ENCODE measurements at regions not wholly inside any gene's neighbourhood (a gene's known extent, or its start where the extent isn't known, plus 50 kb on each side); places are given as distances from the start of the nearest gene placed in this dataset.

- Histone ChIP-seq H3K9me3 (no peaks in the 10 kb centered on the region), H3K4me1 (no peaks in the 10 kb centered on the region), H3K36me3 (no peaks in the 10 kb centered on the region), H3K27ac (no peak overlapping the region), H3K27me3 (no peaks in the 10 kb centered on the region), H3K4me3 (no peak overlapping the region)
- no peak for DNase-seq
- TF ChIP-seq, protein P1, sequence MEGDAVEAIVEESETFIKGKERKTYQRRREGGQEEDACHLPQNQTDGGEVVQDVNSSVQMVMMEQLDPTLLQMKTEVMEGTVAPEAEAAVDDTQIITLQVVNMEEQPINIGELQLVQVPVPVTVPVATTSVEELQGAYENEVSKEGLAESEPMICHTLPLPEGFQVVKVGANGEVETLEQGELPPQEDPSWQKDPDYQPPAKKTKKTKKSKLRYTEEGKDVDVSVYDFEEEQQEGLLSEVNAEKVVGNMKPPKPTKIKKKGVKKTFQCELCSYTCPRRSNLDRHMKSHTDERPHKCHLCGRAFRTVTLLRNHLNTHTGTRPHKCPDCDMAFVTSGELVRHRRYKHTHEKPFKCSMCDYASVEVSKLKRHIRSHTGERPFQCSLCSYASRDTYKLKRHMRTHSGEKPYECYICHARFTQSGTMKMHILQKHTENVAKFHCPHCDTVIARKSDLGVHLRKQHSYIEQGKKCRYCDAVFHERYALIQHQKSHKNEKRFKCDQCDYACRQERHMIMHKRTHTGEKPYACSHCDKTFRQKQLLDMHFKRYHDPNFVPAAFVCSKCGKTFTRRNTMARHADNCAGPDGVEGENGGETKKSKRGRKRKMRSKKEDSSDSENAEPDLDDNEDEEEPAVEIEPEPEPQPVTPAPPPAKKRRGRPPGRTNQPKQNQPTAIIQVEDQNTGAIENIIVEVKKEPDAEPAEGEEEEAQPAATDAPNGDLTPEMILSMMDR (IDR thresholded peaks at IDR 0.05), result no peak
- no peak for TF ChIP-seq POLR2A (IDR thresholded peaks at IDR 0.05)
Measured at GRCh38 chr18:43380104-43380672, 102.9 kb upstream of the SYT4 start.

DNA sequence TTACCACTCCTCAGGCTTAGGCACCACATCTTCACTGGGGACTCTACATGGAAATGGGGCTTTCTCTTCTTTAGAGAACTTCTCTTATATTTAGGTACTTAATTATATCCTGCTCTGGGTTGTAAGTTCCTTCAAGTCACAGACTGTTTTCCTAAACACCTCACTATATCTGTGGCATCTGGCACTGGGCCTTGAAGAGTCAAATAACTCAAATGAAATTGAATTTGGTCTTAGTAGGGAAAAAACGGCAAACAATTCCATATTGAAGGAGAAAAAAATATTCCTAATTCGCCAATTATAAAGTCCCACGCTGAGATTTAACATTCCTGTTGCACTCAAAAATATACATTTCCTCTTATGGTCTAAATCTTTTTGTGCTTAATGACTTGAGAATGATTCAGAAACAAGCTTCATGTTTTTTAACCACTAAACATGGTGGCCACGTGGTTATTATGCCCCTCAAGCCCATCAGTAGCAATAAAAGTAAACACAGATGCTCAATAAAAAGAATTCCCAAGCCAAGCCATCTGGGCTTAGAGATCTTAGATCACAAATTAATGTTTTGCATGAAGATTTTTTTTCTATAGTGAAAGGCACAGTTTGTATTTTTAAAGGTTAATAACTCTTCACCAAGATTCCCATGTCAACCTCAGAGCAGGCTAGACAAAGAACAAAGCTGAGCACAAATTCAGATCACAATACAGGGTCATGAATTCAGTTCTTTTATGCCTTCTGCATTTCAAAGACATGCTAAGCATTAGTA is 105.5 kb upstream of the SYT4 start:
- Histone ChIP-seq H3K4me1 (no peaks in the 10 kb centered on the region), H3K27ac (no peak overlapping the region), H3K4me3 (no peak overlapping the region), H3K27me3 (no peaks in the 10 kb centered on the region), H3K9me3 (no peaks in the 10 kb centered on the region), H3K36me3 (no peaks in the 10 kb centered on the region)
- DNase-seq, result no peak
- TF ChIP-seq, protein P1 (IDR thresholded peaks at IDR 0.05), result no peak
- TF ChIP-seq POLR2A (IDR thresholded peaks at IDR 0.05), result no peak

DNA sequence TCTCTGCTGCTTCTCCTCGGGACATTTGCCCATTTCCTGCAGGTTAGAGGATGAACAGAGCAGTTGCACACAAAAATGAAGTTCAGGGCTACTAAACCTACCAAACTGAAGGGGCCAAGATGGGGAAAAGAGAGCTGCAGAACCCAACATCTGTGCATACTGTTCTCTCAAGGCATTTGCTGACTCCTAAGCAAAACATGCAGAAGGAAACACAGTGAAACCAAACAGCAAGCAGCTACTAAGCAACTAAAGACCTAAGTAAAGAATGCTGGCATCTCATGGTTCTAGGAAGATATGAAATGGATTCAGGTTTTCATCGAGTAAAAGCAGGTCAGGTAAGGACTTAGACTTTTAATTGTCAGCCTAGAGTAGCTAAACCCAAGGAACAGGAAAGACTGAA is 111.9 kb upstream of the SYT4 start:
- no peak for DNase-seq
- no peaks in the 10 kb centered on the region for H3K9me3 ChIP-seq
- no peaks in the 10 kb centered on the region for H3K27me3 ChIP-seq
- TF ChIP-seq, protein P1 (IDR thresholded peaks at IDR 0.05), result no peak
- no peak for TF ChIP-seq POLR2A (IDR thresholded peaks at IDR 0.05)
- H3K4me1 ChIP-seq, result no peaks in the 10 kb centered on the region
- H3K36me3 ChIP-seq, result no peaks in the 10 kb centered on the region
- no peak overlapping the region for H3K27ac ChIP-seq
- H3K4me3 ChIP-seq, result no peak overlapping the region

GRCh38 chr18:43392168-43392567 is 114.9 kb upstream of the SYT4 start:
- H3K4me3 ChIP-seq, result no peak overlapping the region
- DNase-seq, result no peak
- TF ChIP-seq POLR2A (IDR thresholded peaks at IDR 0.05), result no peak
- TF ChIP-seq, protein P1 (IDR thresholded peaks at IDR 0.05), result no peak
- no peak overlapping the region for H3K27ac ChIP-seq
- no peaks in the 10 kb centered on the region for H3K36me3 ChIP-seq
- no peaks in the 10 kb centered on the region for H3K4me1 ChIP-seq
- H3K9me3 ChIP-seq, result no peaks in the 10 kb centered on the region
- no peaks in the 10 kb centered on the region for H3K27me3 ChIP-seq

- H3K27me3 ChIP-seq, result no peaks in the 10 kb centered on the region
- no peaks in the 10 kb centered on the region for H3K36me3 ChIP-seq
- no peaks in the 10 kb centered on the region for H3K4me1 ChIP-seq
- H3K9me3 ChIP-seq, result no peaks in the 10 kb centered on the region
- H3K27ac ChIP-seq, result no peak overlapping the region
- TF ChIP-seq, protein P1 (IDR thresholded peaks at IDR 0.05), result no peak
- TF ChIP-seq POLR2A (IDR thresholded peaks at IDR 0.05), result no peak
- DNase-seq, result no peak
- H3K4me3 ChIP-seq, result no peak overlapping the region
Measured at GRCh38 chr18:43393174-43393573, 115.9 kb upstream of the SYT4 start.

Data from Peyer's patch (tissue), 4 donors.